NT2/D1 (cell line): ENCODE measurements at regions not wholly inside any gene's neighbourhood (a gene's known extent, or its start where the extent isn't known, plus 50 kb on each side); places are given as distances from the start of the nearest gene placed in this dataset.

ENCODE experiments used
- SUZ12 ChIP-seq: IDR thresholded peaks from 2 replicates; pipeline ENCODE4 v1.6.1; 2011; ENCODE audit not compliant: insufficient read length, insufficient read depth; ENCODE audit errors: extremely low read depth
- YY1 ChIP-seq: IDR thresholded peaks from 2 replicates; pipeline ENCODE4 v1.6.1; 2011; ENCODE audit not compliant: insufficient read length, insufficient read depth
- ZNF274 ChIP-seq: IDR thresholded peaks from 2 replicates; pipeline ENCODE4 v1.6.1; 2011; ENCODE audit warnings: mild to moderate bottlenecking, low read depth, low read length

- TF ChIP-seq YY1 (no peak), ZNF274 (no peak), SUZ12 (no peak)
Observed at GRCh38 chr10:128522551-128523308, 396.5 kb upstream of the MKI67 start.
